ENCODE measurements at regions not wholly inside any gene's neighbourhood (a gene's known extent, or its start where the extent isn't known, plus 50 kb on each side); places are given as distances from the start of the nearest gene placed in this dataset.
"Not testable (repeated sequence)": the region's sequence is repeated elsewhere in the genome, so short reads cannot be mapped to it uniquely, and the experiment has no call there.

- no peak for DNase-seq (ENCODE audit: low read depth in 3 of 3, low spot score in 1 of 3)
Measured at GRCh38 chr6:135703007-135703406, 148.5 kb upstream of the PDE7B start.

DNA sequence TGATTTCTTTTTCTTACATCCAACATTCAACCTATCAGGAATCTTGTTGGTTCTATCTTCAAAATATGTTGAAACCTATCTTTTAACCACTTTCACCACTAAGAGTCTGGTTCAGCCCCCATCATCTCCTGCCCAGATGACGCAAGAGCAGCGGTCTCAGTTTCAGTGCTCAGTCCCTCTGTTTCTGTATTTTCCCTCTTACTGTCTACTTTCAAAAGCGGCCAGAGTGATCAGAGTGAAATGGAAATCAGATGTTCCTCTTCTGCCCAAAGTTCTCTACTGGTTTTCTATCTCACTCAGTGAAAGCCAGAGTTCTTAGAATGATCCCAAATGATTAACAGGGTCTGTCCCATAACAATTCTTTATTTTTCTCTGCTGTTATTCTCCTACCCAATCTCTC is 147.9 kb upstream of the PDE7B start:
- no peak for DNase-seq (ENCODE audit: low read depth in 3 of 3, low spot score in 1 of 3)

GRCh38 chr6:135707426-135707825 is 144.1 kb upstream of the PDE7B start:
- DNase-seq (ENCODE audit: low read depth in 3 of 3, low spot score in 1 of 3): no peak

- DNase-seq (ENCODE audit: low read depth in 3 of 3, low spot score in 1 of 3): no peak
Measured at GRCh38 chr6:135710042-135710441, 141.5 kb upstream of the PDE7B start.

DNA sequence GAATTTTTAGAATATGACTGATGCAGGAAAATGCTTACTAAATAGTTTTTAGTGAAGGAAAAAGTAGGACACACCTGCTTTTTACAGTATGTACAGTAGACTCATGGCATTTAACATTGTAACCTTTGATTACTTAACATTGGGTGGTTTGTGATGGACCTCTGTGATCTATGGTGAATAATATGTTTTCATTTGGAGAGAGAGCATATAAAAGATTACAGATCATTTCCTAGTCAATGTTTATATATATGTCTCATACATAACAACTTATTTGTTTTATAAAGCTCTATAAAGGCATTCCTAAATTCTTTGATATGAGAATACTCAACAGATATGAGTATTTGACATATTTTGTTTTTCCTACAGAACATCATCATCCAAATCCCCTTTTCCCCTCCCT is 129.3 kb upstream of the PDE7B start:
- DNase-seq (ENCODE audit: low read depth in 3 of 3, low spot score in 1 of 3): no peak

DNA sequence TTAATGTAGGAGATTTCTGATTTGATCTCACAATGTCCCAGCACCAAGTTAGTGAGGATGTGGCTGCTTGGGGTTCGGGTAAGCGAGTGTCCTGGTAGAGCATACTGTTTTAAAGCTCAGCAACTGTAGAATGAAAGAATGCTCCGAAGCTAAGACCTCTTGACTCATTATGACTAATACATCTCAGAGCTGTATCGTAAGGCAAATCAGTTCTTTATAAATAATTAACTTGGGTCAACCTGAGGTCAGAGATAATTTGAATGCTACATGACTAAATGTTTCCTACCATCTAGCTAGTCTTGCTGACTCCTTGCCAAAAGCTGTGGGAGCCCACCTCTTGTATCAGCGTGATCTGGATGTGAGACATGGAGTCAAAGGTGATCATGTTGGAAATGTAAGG is 128.8 kb upstream of the PDE7B start:
- no peak for DNase-seq (ENCODE audit: low read depth in 3 of 3, low spot score in 1 of 3)

GRCh38 chr6:135728589-135728988 is 122.9 kb upstream of the PDE7B start:
- no peak for DNase-seq (ENCODE audit: low read depth in 3 of 3, low spot score in 1 of 3)

DNA sequence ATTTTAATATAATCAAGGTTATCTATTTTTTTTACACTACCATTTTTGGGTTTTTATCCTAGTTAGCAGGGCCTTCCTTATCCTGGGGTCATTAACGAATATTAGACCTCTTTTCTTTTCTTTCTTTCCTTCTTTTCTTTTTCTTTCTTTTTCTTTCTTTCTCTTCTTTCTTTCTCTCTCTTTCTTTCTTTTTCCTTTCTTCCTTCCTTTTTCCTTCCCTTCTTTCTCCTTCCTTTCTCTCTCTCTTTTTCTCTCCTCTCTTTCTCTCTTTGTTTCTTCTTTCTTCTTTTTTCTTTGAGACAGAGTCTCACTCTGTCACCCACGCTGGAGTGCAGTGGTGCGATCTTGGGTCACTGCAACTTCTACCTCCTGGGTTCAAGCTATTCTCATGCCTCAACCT is 120.4 kb upstream of the PDE7B start:
- DNase-seq (ENCODE audit: low read depth in 3 of 3, low spot score in 1 of 3): no peak

DNA sequence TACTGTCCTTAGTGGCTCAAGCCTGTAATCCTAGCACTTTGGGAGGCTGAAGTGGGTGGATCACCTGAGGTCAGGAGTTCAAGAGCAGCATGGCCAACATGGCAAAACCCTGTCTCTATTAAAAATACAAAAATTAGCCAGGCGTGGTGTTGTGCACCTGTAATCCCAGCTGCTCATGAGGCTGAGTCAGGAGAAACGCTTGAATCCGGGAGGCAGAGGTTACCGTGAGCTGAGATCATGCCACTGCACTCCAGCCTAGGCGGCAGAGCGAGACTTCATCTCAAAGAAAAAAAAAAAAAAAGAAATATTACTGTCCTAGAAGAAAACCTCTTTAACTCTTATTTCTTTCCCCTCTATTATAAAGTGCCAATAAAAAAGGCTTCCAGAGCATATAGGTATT is 115.2 kb upstream of the PDE7B start:
- not testable (repeated sequence) for DNase-seq (ENCODE audit: low read depth in 3 of 3, low spot score in 1 of 3)

DNA sequence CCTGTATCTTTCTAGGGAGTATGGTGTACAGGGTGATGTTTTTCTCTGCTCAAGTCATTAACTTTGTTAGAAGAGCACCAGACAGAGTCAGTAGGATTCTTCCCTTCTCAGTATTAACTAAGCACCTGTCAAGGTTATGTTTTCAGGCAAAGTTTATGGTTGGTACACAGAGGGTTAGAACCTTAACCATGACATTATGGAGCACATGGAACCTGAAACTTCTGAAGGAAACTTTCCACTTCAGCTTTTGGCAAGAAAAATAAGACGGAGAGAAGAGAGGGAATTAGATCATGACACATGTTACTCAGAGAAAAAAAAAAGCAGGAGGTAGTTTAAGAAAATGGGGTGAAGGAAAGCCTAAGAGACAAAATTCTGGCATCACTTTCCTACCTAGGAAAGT is 112.9 kb upstream of the PDE7B start:
- DNase-seq (ENCODE audit: low read depth in 3 of 3, low spot score in 1 of 3): no peak

DNA sequence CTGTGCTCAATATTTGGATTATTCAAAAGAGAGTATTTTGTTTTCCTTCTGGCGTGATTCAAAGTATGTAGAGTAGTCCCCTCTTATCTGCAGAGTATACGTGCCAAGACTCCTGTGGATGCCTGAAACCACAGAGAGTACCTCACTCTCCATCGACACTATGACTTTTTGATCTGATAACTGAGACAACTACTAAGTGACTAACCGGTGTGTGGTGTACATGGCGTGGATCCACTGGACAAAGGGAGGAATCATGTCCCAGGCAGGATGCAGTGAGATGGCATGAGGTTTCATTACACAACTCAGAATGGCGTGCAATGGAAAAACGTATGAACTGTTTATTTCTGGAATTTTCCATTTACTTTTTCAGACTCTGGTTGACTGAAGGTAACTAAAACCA is 112.2 kb upstream of the PDE7B start:
- DNase-seq (ENCODE audit: low read depth in 3 of 3, low spot score in 1 of 3): no peak

DNA sequence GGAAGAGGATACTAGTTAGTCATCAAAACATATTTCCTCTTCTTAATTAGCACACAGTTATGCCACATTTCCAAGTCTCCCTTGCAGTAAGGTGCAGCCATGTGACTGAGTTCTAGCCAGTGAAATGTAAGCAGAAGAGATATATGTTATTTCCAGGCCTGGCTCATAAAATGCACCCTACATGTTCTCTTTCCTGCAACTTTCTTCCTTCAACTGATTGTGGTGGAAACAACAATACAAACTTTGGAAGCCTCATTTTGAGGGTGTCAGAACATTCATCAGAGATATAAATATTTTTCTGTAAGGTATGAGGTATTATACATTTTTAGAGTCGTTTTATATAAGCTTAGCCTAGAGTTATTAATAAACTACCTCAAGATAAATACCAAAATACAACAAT is 110.9 kb upstream of the PDE7B start:
- DNase-seq (ENCODE audit: low read depth in 3 of 3, low spot score in 1 of 3): no peak

- DNase-seq (ENCODE audit: low read depth in 3 of 3, low spot score in 1 of 3): no peak
Measured at GRCh38 chr6:135743476-135743875, 108.0 kb upstream of the PDE7B start.

GRCh38 chr6:135748189-135748588 is 103.3 kb upstream of the PDE7B start:
- no peak for DNase-seq (ENCODE audit: low read depth in 3 of 3, low spot score in 1 of 3)

DNA sequence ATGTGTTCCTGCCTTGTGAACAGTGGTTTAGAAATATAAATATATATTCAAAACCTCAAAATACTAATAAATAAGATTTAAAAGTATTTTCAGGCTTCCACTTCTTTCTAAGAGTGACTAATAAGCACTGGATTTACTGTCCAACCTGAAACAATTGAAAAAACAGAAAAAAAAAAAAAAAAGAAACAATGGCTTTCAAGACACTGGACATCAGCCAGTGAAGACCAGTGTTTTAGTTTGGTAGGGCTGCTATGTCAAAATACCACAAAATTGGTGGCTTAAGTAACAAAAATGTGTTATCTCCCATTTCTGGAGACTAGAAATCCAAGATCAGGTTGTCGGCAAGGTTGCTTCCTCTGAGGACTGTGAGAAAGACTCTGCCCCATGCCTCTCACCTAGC is 101.4 kb upstream of the PDE7B start:
- no peak for DNase-seq (ENCODE audit: low read depth in 3 of 3, low spot score in 1 of 3)

DNA sequence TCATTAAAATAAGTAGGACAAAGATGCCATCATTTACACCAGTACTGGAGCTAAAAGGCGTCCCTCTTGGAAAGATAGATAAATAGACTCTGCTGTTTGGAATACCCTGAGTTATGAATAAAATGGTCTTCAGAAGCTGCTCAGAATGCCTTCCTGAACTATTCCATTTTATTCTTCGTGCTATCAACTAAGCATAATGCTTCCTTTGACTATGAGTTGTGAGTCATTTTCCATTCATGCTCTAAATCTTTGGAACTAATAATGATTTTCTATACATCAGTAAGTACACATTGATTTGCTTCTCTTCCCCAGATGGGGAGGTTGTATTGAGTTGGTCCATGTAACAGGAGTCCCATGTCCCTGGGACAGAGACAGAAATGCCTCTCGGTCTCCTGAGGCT is 98.3 kb upstream of the PDE7B start:
- DNase-seq (ENCODE audit: low read depth in 3 of 3, low spot score in 1 of 3): no peak

DNA sequence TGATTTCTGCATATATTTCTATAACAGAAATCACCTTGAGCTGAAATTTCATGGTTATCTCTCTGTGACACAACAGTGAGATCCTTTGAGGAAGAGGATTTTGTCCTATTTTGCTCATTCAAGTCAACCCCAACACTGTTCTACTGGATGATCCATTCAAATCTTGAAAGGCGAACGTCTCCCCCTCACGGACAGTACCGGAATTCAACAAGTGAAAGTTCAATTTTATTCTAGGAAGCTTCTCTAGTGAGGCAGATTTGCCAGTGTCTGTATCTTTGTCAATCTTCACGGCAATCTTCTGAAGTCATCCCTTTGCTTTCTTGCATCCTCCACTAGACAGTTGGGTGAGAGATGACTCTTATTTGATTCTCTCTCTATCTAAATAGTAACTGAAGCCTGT is 91.7 kb upstream of the PDE7B start:
- no peak for DNase-seq (ENCODE audit: low read depth in 3 of 3, low spot score in 1 of 3)

- DNase-seq (ENCODE audit: low read depth in 3 of 3, low spot score in 1 of 3): no peak
Measured at GRCh38 chr6:135774006-135774405, 77.5 kb upstream of the PDE7B start.

- no peak for DNase-seq (ENCODE audit: low read depth in 3 of 3, low spot score in 1 of 3)
Measured at GRCh38 chr6:135779213-135779612, 72.3 kb upstream of the PDE7B start.

DNA sequence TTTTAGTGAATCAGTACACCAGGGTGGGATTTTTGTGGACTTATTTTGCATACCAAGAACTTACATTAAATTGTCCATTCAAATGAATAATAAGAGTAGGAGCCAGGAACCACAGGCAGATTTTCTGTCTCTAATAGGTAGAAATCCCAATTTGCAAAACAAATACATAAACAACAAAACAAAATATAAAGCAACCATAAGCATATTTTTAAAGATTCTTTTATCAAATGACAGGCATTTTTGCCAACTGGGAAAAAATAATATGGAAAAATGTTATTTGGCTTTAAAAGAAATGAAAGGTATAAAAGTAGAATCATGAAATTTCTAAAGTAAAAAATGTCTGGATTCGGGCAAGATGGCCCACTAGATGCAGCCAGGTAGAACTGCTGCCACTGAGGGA is 71.2 kb upstream of the PDE7B start:
- no peak for DNase-seq (ENCODE audit: low read depth in 3 of 3, low spot score in 1 of 3)

GRCh38 chr6:135782546-135782945 is 69.0 kb upstream of the PDE7B start:
- no peak for DNase-seq (ENCODE audit: low read depth in 3 of 3, low spot score in 1 of 3)

DNA sequence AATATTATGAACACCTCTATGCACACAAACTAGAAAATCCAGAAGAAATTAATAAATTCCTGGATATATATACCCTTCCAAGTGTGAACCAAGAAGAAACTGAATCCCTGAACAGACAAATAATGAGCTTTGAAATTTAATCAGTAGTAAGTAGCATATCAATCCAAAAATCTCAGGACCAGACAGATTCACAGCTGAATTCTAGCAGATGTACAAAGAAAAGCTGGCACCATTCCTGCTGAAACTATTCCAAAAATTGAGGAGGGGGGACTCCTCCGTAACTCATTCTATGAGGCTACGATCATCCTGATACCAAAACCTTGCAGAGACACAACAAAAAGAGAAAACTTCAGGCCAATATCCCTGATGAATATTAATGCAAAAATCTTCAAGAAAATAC is 67.0 kb upstream of the PDE7B start:
- no peak for DNase-seq (ENCODE audit: low read depth in 3 of 3, low spot score in 1 of 3)

DNA sequence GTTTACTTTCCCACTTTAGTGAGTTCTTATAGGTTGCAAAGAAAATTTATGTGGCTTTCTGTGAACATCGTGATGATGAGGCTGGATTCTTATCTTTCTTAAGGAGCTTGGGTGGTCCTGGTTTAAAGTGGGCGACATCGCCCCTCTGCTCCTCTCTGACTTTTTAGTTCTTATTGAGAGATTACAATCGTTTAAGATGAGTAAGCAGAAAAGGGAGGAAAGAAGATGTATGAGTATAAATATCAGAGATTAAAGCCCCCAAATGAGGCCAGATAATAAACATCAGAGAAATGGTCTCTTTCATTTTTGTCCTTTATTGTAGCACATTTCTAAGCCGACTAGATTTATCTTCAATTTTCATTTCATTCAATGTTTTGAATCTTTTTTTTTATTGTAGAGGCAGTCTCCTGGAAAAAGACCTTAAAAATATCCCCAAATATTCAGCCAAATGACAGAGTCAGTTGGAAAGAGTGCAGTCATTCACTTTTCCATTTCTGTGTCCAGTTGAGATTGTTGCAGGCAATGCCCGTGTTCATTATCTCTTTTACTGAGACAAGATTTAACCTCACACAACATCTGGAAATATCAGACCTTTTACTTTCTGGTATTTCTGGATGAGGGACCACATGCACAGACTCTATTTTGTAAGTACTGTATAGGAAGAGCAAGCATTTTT is 62.0 kb upstream of the PDE7B start:
- DNase-seq (ENCODE audit: low read depth in 3 of 3, low spot score in 1 of 3): no peak

DNA sequence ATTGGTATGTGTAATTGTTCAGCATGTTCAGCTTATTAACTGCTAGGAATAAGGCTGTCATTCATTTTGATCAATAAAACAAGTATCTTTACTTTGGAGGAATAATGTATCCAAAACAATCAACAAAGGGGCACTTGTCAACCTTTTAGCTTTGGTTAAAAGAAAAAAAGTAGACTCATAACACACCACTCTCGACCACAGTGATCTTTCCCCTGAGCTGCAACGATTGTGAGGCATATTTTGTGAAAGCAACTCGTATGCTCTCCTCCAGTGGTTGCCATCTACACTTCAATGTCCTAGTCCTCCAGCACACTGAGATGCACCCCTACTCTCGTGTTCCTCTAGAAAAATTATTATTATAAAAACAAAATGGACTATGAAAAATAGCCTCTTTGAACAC is 60.1 kb upstream of the PDE7B start:
- DNase-seq (ENCODE audit: low read depth in 3 of 3, low spot score in 1 of 3): no peak

Measured in stimulated activated CD4-positive, alpha-beta T cell treated with anti-CD3 and anti-CD28 coated beads, TNF-alpha, amount 100 ng/mL, for 1 hour (primary cell).